CD14-positive monocyte (primary cell): ENCODE measurements at regions not wholly inside any gene's neighbourhood (a gene's known extent, or its start where the extent isn't known, plus 50 kb on each side); places are given as distances from the start of the nearest gene placed in this dataset.

Experiments used
- DNase-seq, 3 donors: peaks; one replicate each; pipeline ENCODE4 v3.0.0-alpha.2; 2011 to 2022
- H2AFZ ChIP-seq: 2 replicates; pipeline ENCODE4 v1.6.0; 2012; ENCODE audit warnings: mild to moderate bottlenecking, low read depth, low read length, inconsistent platforms; ENCODE audit not compliant: insufficient read depth, poor library complexity, severe bottlenecking
- H3K27ac ChIP-seq, 2 donors: 1 replicate in 1 of 2; 2 replicates in 1 of 2; pipeline ENCODE4 v1.5.1; 2012 to 2013; ENCODE audit warnings: low read length in 2 of 2, control low read depth in 1 of 2, inconsistent platforms in 1 of 2, low read depth in 1 of 2, mild to moderate bottlenecking in 1 of 2
- H3K27me3 ChIP-seq, 2 donors: one replicate each; pipeline versions ENCODE4 v1.6.0 to v1.6.1; 2011 to 2013; ENCODE audit warnings: low read length in 2 of 2; ENCODE audit not compliant: control insufficient read depth in 2 of 2, insufficient read depth in 2 of 2
- H3K36me3 ChIP-seq, 2 donors: replicated peaks in 1 of 2; 1 replicate in 1 of 2; 2 replicates in 1 of 2; pipeline versions ENCODE4 v1.5.1 to v1.6.1; 2012 to 2013; ENCODE audit warnings: low read length in 2 of 2, control low read depth in 1 of 2, inconsistent platforms in 1 of 2, mild to moderate bottlenecking in 1 of 2; ENCODE audit not compliant: insufficient read depth in 2 of 2, control insufficient read depth in 1 of 2
- H3K4me1 ChIP-seq, 2 donors: 1 replicate in 1 of 2; 2 replicates in 1 of 2; pipeline versions ENCODE4 v1.5.1 to v1.6.1; 2012 to 2013; ENCODE audit warnings: low read length in 2 of 2, control low read depth in 1 of 2, inconsistent platforms in 1 of 2, mild to moderate bottlenecking in 1 of 2, moderate library complexity in 1 of 2; ENCODE audit not compliant: insufficient read depth in 2 of 2, control insufficient read depth in 1 of 2
- H3K4me2 ChIP-seq: replicated peaks from 2 replicates; pipeline ENCODE3; 2012; ENCODE audit warnings: low read length, moderate library complexity, mild to moderate bottlenecking; ENCODE audit not compliant: poor library complexity, severe bottlenecking; ENCODE audit errors: extremely low read depth
- H3K4me3 ChIP-seq, 3 experiments: fragments of 200-600 bp in 1 of 3; sonication (generic) in 1 of 3; replicated peaks in 1 of 3; 1 replicate in 2 of 3; 2 replicates in 1 of 3; pipeline ENCODE4 v1.5.1; 2011 to 2013; ENCODE audit warnings: low read length in 3 of 3, mild to moderate bottlenecking in 3 of 3, control low read depth in 2 of 3, low read depth in 2 of 3, inconsistent platforms in 1 of 3, moderate library complexity in 1 of 3
- H3K79me2 ChIP-seq: 2 replicates; pipeline ENCODE4 v1.6.0; 2012; ENCODE audit warnings: mild to moderate bottlenecking, control low read depth, inconsistent platforms, low read length, moderate library complexity; ENCODE audit not compliant: insufficient read depth
- H3K9ac ChIP-seq: 2 replicates; pipeline ENCODE4 v1.6.0; 2017; ENCODE audit warnings: low read length, mild to moderate bottlenecking; ENCODE audit not compliant: insufficient read depth, poor library complexity, severe bottlenecking
- H3K9me3 ChIP-seq, 2 donors: replicated peaks in 1 of 2; 1 replicate in 1 of 2; 2 replicates in 1 of 2; pipeline versions ENCODE4 v1.5.1 to v1.6.1; 2012 to 2013; ENCODE audit warnings: low read length in 2 of 2, control low read depth in 1 of 2; ENCODE audit not compliant: control insufficient read depth in 1 of 2, insufficient read depth in 1 of 2
- H4K20me1 ChIP-seq: 2 replicates; pipeline ENCODE4 v1.6.0; 2012; ENCODE audit warnings: mild to moderate bottlenecking, low read length, control low read depth, moderate library complexity; ENCODE audit not compliant: insufficient read depth
- H3K27ac Mint-ChIP-seq, 7 donors: one replicate each; pipeline ENCODE4 v1.8.0; 2020; ENCODE audit warnings: mild to moderate bottlenecking in 7 of 7, mixed read lengths in 7 of 7, moderate library complexity in 6 of 7, inconsistent platforms in 2 of 7
- H3K27me3 Mint-ChIP-seq, 3 donors: one replicate each; pipeline ENCODE4 v1.8.0; 2021 to 2022; ENCODE audit warnings: low read depth in 3 of 3, mild to moderate bottlenecking in 3 of 3, mixed read lengths in 3 of 3, moderate library complexity in 3 of 3, inconsistent platforms in 1 of 3
- H3K36me3 Mint-ChIP-seq, 2 donors: one replicate each; pipeline ENCODE4 v1.8.0; 2020; ENCODE audit warnings: mixed read lengths in 2 of 2, inconsistent platforms in 1 of 2, mild to moderate bottlenecking in 1 of 2
- H3K4me1 Mint-ChIP-seq: one replicate; pipeline ENCODE4 v1.8.0; 2020; ENCODE audit warnings: mild to moderate bottlenecking, mixed read lengths
- H3K4me3 Mint-ChIP-seq, 2 donors: one replicate each; pipeline ENCODE4 v1.8.0; 2020; ENCODE audit warnings: mild to moderate bottlenecking in 2 of 2, mixed read lengths in 2 of 2, moderate library complexity in 1 of 2
- H3K9me3 Mint-ChIP-seq, 7 donors: one replicate each; pipeline ENCODE4 v1.8.0; 2020 to 2022; ENCODE audit warnings: mixed read lengths in 7 of 7, mild to moderate bottlenecking in 6 of 7, moderate library complexity in 6 of 7, inconsistent platforms in 2 of 7
- WGBS: methylation state at CpG from one replicate; pipeline ENCODE4 v1.1.5; 2013; ENCODE audit warnings: missing lambda C conversion rate; ENCODE audit not compliant: insufficient coverage; 5-methylcytosine and 5-hydroxymethylcytosine counted together
- intact Hi-C, 2 donors: fragments of 100-400 bp; cut with micrococcal nuclease; formaldehyde crosslinking; loops; one replicate each; pipeline versions ENCODE4 v1.15.0 to v1.15.1; 2023
- TF ChIP-seq, protein P1 (sequence below): fragments of 200-600 bp; IDR thresholded peaks from one replicate; pipeline ENCODE4 v1.8.0; 2022; ENCODE audit warnings: antibody characterized with exemption, mild to moderate bottlenecking

GRCh38 chr22:27298332-27298731 is 503.2 kb downstream of the MN1 start:
- H3K4me1 Mint-ChIP-seq = no peaks in the 10 kb centered on the region
- Histone ChIP-seq H3K9me3 (no peaks in the 10 kb centered on the region), H3K36me3 (no peaks in the 10 kb centered on the region), H3K79me2 (no peaks in the 10 kb centered on the region), H3K4me1 (no peaks in the 10 kb centered on the region), H3K27me3 (no peaks in the 10 kb centered on the region), H3K27ac (no peak overlapping the region), H3K4me2 (no peak overlapping the region), H2AFZ (no peak overlapping the region), H3K9ac (no peak overlapping the region), H4K20me1 (no peaks in the 10 kb centered on the region), H3K4me3 (no peak overlapping the region)
- 6% methylated on average over 6 of the region's 7 CpGs for WGBS
- DNase-seq = no peak
- no peak overlapping the region for H3K4me3 Mint-ChIP-seq
- H3K27ac Mint-ChIP-seq = no peak overlapping the region
- H3K9me3 Mint-ChIP-seq = no peaks in the 10 kb centered on the region
- no peaks in the 10 kb centered on the region for H3K36me3 Mint-ChIP-seq
- peaks cover 20 to 27% (median 22%) of the 10 kb centered on the region in 3 donors for H3K27me3 Mint-ChIP-seq
- intact Hi-C loops = no loop called here
- TF ChIP-seq, protein P1, sequence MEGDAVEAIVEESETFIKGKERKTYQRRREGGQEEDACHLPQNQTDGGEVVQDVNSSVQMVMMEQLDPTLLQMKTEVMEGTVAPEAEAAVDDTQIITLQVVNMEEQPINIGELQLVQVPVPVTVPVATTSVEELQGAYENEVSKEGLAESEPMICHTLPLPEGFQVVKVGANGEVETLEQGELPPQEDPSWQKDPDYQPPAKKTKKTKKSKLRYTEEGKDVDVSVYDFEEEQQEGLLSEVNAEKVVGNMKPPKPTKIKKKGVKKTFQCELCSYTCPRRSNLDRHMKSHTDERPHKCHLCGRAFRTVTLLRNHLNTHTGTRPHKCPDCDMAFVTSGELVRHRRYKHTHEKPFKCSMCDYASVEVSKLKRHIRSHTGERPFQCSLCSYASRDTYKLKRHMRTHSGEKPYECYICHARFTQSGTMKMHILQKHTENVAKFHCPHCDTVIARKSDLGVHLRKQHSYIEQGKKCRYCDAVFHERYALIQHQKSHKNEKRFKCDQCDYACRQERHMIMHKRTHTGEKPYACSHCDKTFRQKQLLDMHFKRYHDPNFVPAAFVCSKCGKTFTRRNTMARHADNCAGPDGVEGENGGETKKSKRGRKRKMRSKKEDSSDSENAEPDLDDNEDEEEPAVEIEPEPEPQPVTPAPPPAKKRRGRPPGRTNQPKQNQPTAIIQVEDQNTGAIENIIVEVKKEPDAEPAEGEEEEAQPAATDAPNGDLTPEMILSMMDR = no peak

GRCh38 chr22:27298742-27299141 is 502.8 kb downstream of the MN1 start:
- Mint-ChIP-seq H3K36me3 (no peaks in the 10 kb centered on the region), H3K4me1 (no peaks in the 10 kb centered on the region), H3K9me3 (peaks cover 0 to 2% (median 0%) of the 10 kb centered on the region in 7 donors), H3K27ac (no peak overlapping the region), H3K4me3 (peak overlapping the region in 1 of 2 donors; percentile 66), H3K27me3 (peaks cover 20 to 27% (median 22%) of the 10 kb centered on the region in 3 donors)
- DNase-seq = no peak
- Histone ChIP-seq H2AFZ (no peak overlapping the region), H3K4me2 (no peak overlapping the region), H3K36me3 (no peaks in the 10 kb centered on the region), H3K4me1 (no peaks in the 10 kb centered on the region), H4K20me1 (no peaks in the 10 kb centered on the region), H3K9ac (no peak overlapping the region), H3K27ac (no peak overlapping the region), H3K79me2 (no peaks in the 10 kb centered on the region), H3K9me3 (no peaks in the 10 kb centered on the region), H3K4me3 (no peak overlapping the region), H3K27me3 (no peaks in the 10 kb centered on the region)
- WGBS = 24% methylated on average over 4 of the region's 4 CpGs
- intact Hi-C loops = no loop called here
- TF ChIP-seq, protein P1 = no peak
